Renal cortex interstitium (tissue), 11 donors: ENCODE measurements at regions not wholly inside any gene's neighbourhood (a gene's known extent, or its start where the extent isn't known, plus 50 kb on each side); places are given as distances from the start of the nearest gene placed in this dataset.

Experiments
- DNase-seq, 11 donors: peaks; one replicate each; pipeline ENCODE4 v3.0.0-alpha.2; 2013; ENCODE audit warnings: low read depth in 9 of 11, low spot score in 4 of 11; ENCODE audit errors: extremely low read depth in 1 of 11

- DNase-seq = no peak
Observed at GRCh38 chr9:109718861-109719260, 61.1 kb upstream of the PALM2AKAP2 start.

GRCh38 chr9:109721001-109721400, 59.0 kb upstream of the PALM2AKAP2 start:
- no peak for DNase-seq

- no peak for DNase-seq
Observed at GRCh38 chr9:109722007-109722406, 58.0 kb upstream of the PALM2AKAP2 start.

GRCh38 chr9:109723781-109724180, 56.2 kb upstream of the PALM2AKAP2 start:
- DNase-seq = no peak

GRCh38 chr9:109725460-109725859, 54.5 kb upstream of the PALM2AKAP2 start:
- no peak for DNase-seq

- DNase-seq = no peak
Observed at GRCh38 chr9:109726119-109726518, 53.9 kb upstream of the PALM2AKAP2 start.

GRCh38 chr9:109728686-109729300, 51.2 kb upstream of the PALM2AKAP2 start:
- DNase-seq = no peak

- no peak for DNase-seq
Observed at GRCh38 chr9:109729513-109729912, 50.5 kb upstream of the PALM2AKAP2 start.
